GM23338 (cell line): ENCODE measurements at regions not wholly inside any gene's neighbourhood (a gene's known extent, or its start where the extent isn't known, plus 50 kb on each side); places are given as distances from the start of the nearest gene placed in this dataset.

Experiments
- ATAC-seq: fragments of 200-7000 bp; cut with Tn5 transposase; 3 replicates; pipeline ENCODE4 v1.9.1; 2020
- DNase-seq: peaks from one replicate; pipeline ENCODE4 v3.0.0-alpha.2; 2015; ENCODE audit warnings: low spot score
- H2AFZ ChIP-seq: fragments of 200-600 bp; sonication (generic); 2 replicates; pipeline ENCODE4 v1.8.0; 2016; ENCODE audit warnings: antibody characterized with exemption, mild to moderate bottlenecking, moderate library complexity
- H3F3A ChIP-seq: fragments of 200-600 bp; sonication (generic); replicated peaks from 2 replicates; pipeline ENCODE4 v1.8.0; 2017; ENCODE audit warnings: antibody characterized with exemption, mixed run types, low read depth
- H3K27ac ChIP-seq: fragments of 200-600 bp; sonication (generic); 2 replicates; pipeline ENCODE4 v1.6.1; 2016; ENCODE audit warnings: low read depth
- H3K27me3 ChIP-seq: fragments of 200-600 bp; sonication (generic); 2 replicates; pipeline ENCODE4 v1.8.0; 2016; ENCODE audit warnings: mild to moderate bottlenecking, mixed run types, moderate library complexity; ENCODE audit not compliant: insufficient read depth
- H3K36me3 ChIP-seq: fragments of 200-600 bp; sonication (generic); 2 replicates; pipeline ENCODE4 v1.8.0; 2016; ENCODE audit warnings: mild to moderate bottlenecking; ENCODE audit not compliant: insufficient read depth
- H3K4me1 ChIP-seq: fragments of 200-600 bp; sonication (generic); 2 replicates; pipeline ENCODE4 v1.8.0; 2016; ENCODE audit warnings: mild to moderate bottlenecking, moderate library complexity; ENCODE audit not compliant: insufficient read depth
- H3K4me2 ChIP-seq: fragments of 200-600 bp; sonication (generic); 2 replicates; pipeline ENCODE4 v1.7.1; 2017; ENCODE audit warnings: mixed run types
- H3K4me3 ChIP-seq: fragments of 200-600 bp; sonication (generic); 2 replicates; pipeline ENCODE4 v1.6.1; 2016; ENCODE audit warnings: mixed run types
- H3K79me2 ChIP-seq: fragments of 200-600 bp; sonication (generic); replicated peaks from 2 replicates; pipeline ENCODE4 v1.8.0; 2017; ENCODE audit warnings: mild to moderate bottlenecking; ENCODE audit not compliant: insufficient read depth
- H3K9me2 ChIP-seq: fragments of 200-600 bp; sonication (generic); 2 replicates; pipeline ENCODE4 v1.8.0; 2017; ENCODE audit not compliant: insufficient read depth
- H4K20me1 ChIP-seq: fragments of 200-600 bp; sonication (generic); replicated peaks from 2 replicates; pipeline ENCODE4 v1.8.0; 2017; ENCODE audit warnings: mild to moderate bottlenecking; ENCODE audit not compliant: insufficient read depth
- H3K27ac Mint-ChIP-seq: 2 replicates; pipeline ENCODE4 v1.8.0; 2020; ENCODE audit warnings: inconsistent platforms, mild to moderate bottlenecking, moderate library complexity, mixed read lengths
- H3K27me3 Mint-ChIP-seq: 3 replicates; pipeline ENCODE4 v1.8.0; 2022; ENCODE audit warnings: low read depth, mild to moderate bottlenecking, moderate library complexity, mixed read lengths, inconsistent platforms; ENCODE audit not compliant: insufficient read depth, poor library complexity
- H3K36me3 Mint-ChIP-seq: 3 replicates; pipeline ENCODE4 v1.8.0; 2021; ENCODE audit warnings: low read depth, mild to moderate bottlenecking, inconsistent platforms, moderate library complexity, mixed read lengths
- H3K4me1 Mint-ChIP-seq: 3 replicates; pipeline ENCODE4 v1.8.0; 2020; ENCODE audit warnings: mild to moderate bottlenecking, inconsistent platforms, mixed read lengths
- H3K4me3 Mint-ChIP-seq: 3 replicates; pipeline ENCODE4 v1.8.0; 2021; ENCODE audit warnings: moderate library complexity, mild to moderate bottlenecking, inconsistent platforms, mixed read lengths
- H3K9me3 Mint-ChIP-seq: 3 replicates; pipeline ENCODE4 v1.8.0; 2020; ENCODE audit warnings: moderate library complexity, mild to moderate bottlenecking, inconsistent platforms, mixed read lengths
- ETS1 ChIP-seq: IDR thresholded peaks from 2 replicates; pipeline ENCODE4 v1.6.1; 2016; ENCODE audit warnings: antibody characterized with exemption
- EZH2 ChIP-seq: fragments of 200-600 bp; sonication (generic); IDR thresholded peaks from one replicate; pipeline ENCODE4 v1.8.0; 2017; ENCODE audit warnings: antibody characterized with exemption, mild to moderate bottlenecking, low read depth; ENCODE audit not compliant: unreplicated experiment
- ZNF114 ChIP-seq: fragments of 250-450 bp; sonication (Bioruptor Pico); IDR thresholded peaks from 2 replicates; pipeline ENCODE4 v1.5.0; 2020; ENCODE audit warnings: mild to moderate bottlenecking, moderate library complexity
- ZNF462 ChIP-seq: fragments of 250-450 bp; sonication (Bioruptor Pico); IDR thresholded peaks from 2 replicates; pipeline ENCODE4 v1.5.0; 2020; ENCODE audit warnings: mild to moderate bottlenecking, moderate library complexity
- TF ChIP-seq, protein P1 (sequence below): IDR thresholded peaks from one replicate; pipeline ENCODE4 v1.6.1; 2018; ENCODE audit warnings: antibody characterized with exemption; ENCODE audit not compliant: unreplicated experiment
- TF ChIP-seq, protein P2 (sequence below), 2 experiments: fragments of 200-600 bp in 1 of 2; sonication (generic) in 1 of 2; conservative IDR thresholded peaks; 2 replicates each; pipeline versions ENCODE4 v1.5.1 to v1.6.1; 2016 to 2017; ENCODE audit warnings: antibody characterized with exemption in 2 of 2, low read depth in 2 of 2, mild to moderate bottlenecking in 2 of 2, moderate library complexity in 1 of 2

- H3F3A ChIP-seq: no peaks in the 10 kb centered on the region
- DNase-seq (no peak), ATAC-seq (no peak)
- Mint-ChIP-seq H3K27me3 (peaks cover 2% of the 10 kb centered on the region), H3K36me3 (no peaks in the 10 kb centered on the region; the same call in 2 of the 3 replicates), H3K4me3 (no peak overlapping the region), H3K9me3 (no peaks in the 10 kb centered on the region; the same call in 1 of the 3 replicates), H3K4me1 (no peaks in the 10 kb centered on the region), H3K27ac (no peak overlapping the region)
- no peak overlapping the region for H3K4me3 ChIP-seq
- H2AFZ ChIP-seq: no peak overlapping the region
- TF ChIP-seq ETS1 (no peak), ZNF462 (CRISPR knock-in tag) (no peak), EZH2 (no peak), ZNF114 (CRISPR knock-in tag) (no peak)
- TF ChIP-seq, protein P1, sequence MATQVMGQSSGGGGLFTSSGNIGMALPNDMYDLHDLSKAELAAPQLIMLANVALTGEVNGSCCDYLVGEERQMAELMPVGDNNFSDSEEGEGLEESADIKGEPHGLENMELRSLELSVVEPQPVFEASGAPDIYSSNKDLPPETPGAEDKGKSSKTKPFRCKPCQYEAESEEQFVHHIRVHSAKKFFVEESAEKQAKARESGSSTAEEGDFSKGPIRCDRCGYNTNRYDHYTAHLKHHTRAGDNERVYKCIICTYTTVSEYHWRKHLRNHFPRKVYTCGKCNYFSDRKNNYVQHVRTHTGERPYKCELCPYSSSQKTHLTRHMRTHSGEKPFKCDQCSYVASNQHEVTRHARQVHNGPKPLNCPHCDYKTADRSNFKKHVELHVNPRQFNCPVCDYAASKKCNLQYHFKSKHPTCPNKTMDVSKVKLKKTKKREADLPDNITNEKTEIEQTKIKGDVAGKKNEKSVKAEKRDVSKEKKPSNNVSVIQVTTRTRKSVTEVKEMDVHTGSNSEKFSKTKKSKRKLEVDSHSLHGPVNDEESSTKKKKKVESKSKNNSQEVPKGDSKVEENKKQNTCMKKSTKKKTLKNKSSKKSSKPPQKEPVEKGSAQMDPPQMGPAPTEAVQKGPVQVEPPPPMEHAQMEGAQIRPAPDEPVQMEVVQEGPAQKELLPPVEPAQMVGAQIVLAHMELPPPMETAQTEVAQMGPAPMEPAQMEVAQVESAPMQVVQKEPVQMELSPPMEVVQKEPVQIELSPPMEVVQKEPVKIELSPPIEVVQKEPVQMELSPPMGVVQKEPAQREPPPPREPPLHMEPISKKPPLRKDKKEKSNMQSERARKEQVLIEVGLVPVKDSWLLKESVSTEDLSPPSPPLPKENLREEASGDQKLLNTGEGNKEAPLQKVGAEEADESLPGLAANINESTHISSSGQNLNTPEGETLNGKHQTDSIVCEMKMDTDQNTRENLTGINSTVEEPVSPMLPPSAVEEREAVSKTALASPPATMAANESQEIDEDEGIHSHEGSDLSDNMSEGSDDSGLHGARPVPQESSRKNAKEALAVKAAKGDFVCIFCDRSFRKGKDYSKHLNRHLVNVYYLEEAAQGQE: no peak
- TF ChIP-seq, protein P2, sequence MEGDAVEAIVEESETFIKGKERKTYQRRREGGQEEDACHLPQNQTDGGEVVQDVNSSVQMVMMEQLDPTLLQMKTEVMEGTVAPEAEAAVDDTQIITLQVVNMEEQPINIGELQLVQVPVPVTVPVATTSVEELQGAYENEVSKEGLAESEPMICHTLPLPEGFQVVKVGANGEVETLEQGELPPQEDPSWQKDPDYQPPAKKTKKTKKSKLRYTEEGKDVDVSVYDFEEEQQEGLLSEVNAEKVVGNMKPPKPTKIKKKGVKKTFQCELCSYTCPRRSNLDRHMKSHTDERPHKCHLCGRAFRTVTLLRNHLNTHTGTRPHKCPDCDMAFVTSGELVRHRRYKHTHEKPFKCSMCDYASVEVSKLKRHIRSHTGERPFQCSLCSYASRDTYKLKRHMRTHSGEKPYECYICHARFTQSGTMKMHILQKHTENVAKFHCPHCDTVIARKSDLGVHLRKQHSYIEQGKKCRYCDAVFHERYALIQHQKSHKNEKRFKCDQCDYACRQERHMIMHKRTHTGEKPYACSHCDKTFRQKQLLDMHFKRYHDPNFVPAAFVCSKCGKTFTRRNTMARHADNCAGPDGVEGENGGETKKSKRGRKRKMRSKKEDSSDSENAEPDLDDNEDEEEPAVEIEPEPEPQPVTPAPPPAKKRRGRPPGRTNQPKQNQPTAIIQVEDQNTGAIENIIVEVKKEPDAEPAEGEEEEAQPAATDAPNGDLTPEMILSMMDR (conservative IDR thresholded peaks at IDR 0.05; ENCODE audit: low read depth in 2 of 2): no peak
- no peak overlapping the region for H3K4me2 ChIP-seq
- H3K9me2 ChIP-seq: peaks cover 10% of the 10 kb centered on the region; the same call in 1 of the 2 replicates
- no peak overlapping the region for H3K27ac ChIP-seq
- H3K27me3 ChIP-seq: no peaks in the 10 kb centered on the region
- no peaks in the 10 kb centered on the region for H4K20me1 ChIP-seq
- H3K79me2 ChIP-seq: no peaks in the 10 kb centered on the region
- H3K36me3 ChIP-seq: no peaks in the 10 kb centered on the region
- H3K4me1 ChIP-seq: no peaks in the 10 kb centered on the region
Observed at GRCh38 chr22:26968859-26969523, 311.6 kb downstream of the MIAT start.
